Heart right ventricle (tissue), 16 donors: ENCODE measurements at regions not wholly inside any gene's neighbourhood (a gene's known extent, or its start where the extent isn't known, plus 50 kb on each side); places are given as distances from the start of the nearest gene placed in this dataset.

Experiments
- ATAC-seq, 8 donors: fragments of 200-7000 bp; cut with Tn5 transposase; one replicate each; pipeline ENCODE4 v1.9.1; 2020; ENCODE audit warnings: mild to moderate bottlenecking in 8 of 8, moderate library complexity in 8 of 8, moderate number of reproducible peaks in 1 of 8
- DNase-seq, 2 donors: peaks; one replicate each; pipeline ENCODE4 v3.0.0-alpha.2; 2020
- H3K27ac ChIP-seq, 10 donors: fragments of 200-600 bp; sonication (generic) in 2 of 10; one replicate each; pipeline versions ENCODE4 v1.5.0 to v1.8.0; 2020 to 2022; ENCODE audit warnings: mild to moderate bottlenecking in 3 of 10
- H3K27me3 ChIP-seq, 7 donors: fragments of 200-600 bp; one replicate each; pipeline ENCODE4 v1.8.0; 2021 to 2022; ENCODE audit warnings: mild to moderate bottlenecking in 2 of 7
- H3K36me3 ChIP-seq, 9 donors: fragments of 200-600 bp; sonication (generic) in 1 of 9; one replicate each; pipeline versions ENCODE4 v1.5.0 to v1.8.0; 2020 to 2022; ENCODE audit warnings: mild to moderate bottlenecking in 2 of 9
- H3K4me1 ChIP-seq, 9 donors: fragments of 200-600 bp; sonication (generic) in 1 of 9; one replicate each; pipeline versions ENCODE4 v1.5.0 to v1.8.0; 2020 to 2022; ENCODE audit warnings: mild to moderate bottlenecking in 4 of 9
- H3K4me3 ChIP-seq, 10 donors: fragments of 200-600 bp; sonication (generic) in 2 of 10; one replicate each; pipeline versions ENCODE4 v1.5.0 to v1.8.0; 2020 to 2022; ENCODE audit warnings: mild to moderate bottlenecking in 7 of 10, moderate library complexity in 2 of 10
- H3K9me3 ChIP-seq, 11 donors: fragments of 200-600 bp in 10 of 11; sonication (generic) in 2 of 11; one replicate each; pipeline versions ENCODE4 v1.5.0 to v1.8.0; 2013 to 2022; ENCODE audit warnings: mild to moderate bottlenecking in 2 of 11, control low read depth in 1 of 11, moderate library complexity in 1 of 11
- CTCF ChIP-seq, 9 donors: fragments of 200-600 bp; sonication (generic) in 2 of 9; IDR thresholded peaks; one replicate each; pipeline versions ENCODE4 v1.5.0 to v1.8.0; 2021 to 2022; ENCODE audit warnings: antibody characterized with exemption in 9 of 9, mild to moderate bottlenecking in 5 of 9, moderate library complexity in 1 of 9
- WGBS, 2 donors: extraction: QIAGEN DNeasy Blood & Tissue Kit; methylation state at CpG; one replicate each; pipeline ENCODE4 v1.1.7; 2013; ENCODE audit warnings: inconsistent platforms in 1 of 2; 5-methylcytosine and 5-hydroxymethylcytosine counted together
- intact Hi-C, 10 donors: fragments of 100-400 bp; cut with DNase I; formaldehyde crosslinking; loops; one replicate each; pipeline versions ENCODE4 v1.11.1 to v1.14.2; 2022
- donor health status: Arrhythmogenic right ventricular cardiomyopathy.
- donor health status: ischemic (EF 13 %, LVEDD 7.1; RV severe dilation, severe dysfunction).
- donor health status: healthy with polysubstance abuse.
- donor health status: DM: no; HTN: yes; CAD: no.
- donor health status: DM: no; HTN: no; CAD: no.
- donor health status: ischemic (EF 25% LVEDD 6.9; RV normal size, moderate dysfunction).
- donor health status: ischemic (EF 25% LVEDD 5.7; RV mildly dilated, moderate dysfunction).
- donor health status: healthy.
- donor health status: DM: yes; HTN: yes; CAD: no.
- donor health status: Ischemic cardiomyopathy.
- donor health status: ischemic (EF 35%, LVEDD 5.7; RV mildly dilated, moderate dysfunction).
- donor health status: nonischemic (EF 11% LVEDD 7.7; RV severe dilation, severe dysfunction).
- donor health status: DM: yes; HTN: yes; CAD: no.
- donor health status: PGD.
- donor health status: ischemic (EF 29% LVEDD 5.4; RV normal size, mild dysfunction).
- donor health status: nonischemic (EF 23%, LVEDD 6.1; RV moderate dilation, normal function).

- Histone ChIP-seq H3K9me3 (no peaks in the 10 kb centered on the region), H3K36me3 (no peaks in the 10 kb centered on the region), H3K27ac (no peak overlapping the region), H3K4me3 (no peak overlapping the region), H3K4me1 (peaks cover 0 to 45% (median 24%) of the 10 kb centered on the region in 9 donors), H3K27me3 (no peaks in the 10 kb centered on the region)
- TF ChIP-seq CTCF (IDR thresholded peaks at IDR 0.05) = no peak
- DNase-seq = no peak
- WGBS, 2 donors = 92 to 95% methylated on average over 4 of the region's 4 CpGs
- intact Hi-C loops = loop anchor here in 1 of 10 donors (10.0 kb wide), 1 partner anchor 112 kb away; the partner anchor contains the start of gene RYBP
- no peak for ATAC-seq
These were observed 515.6 kb downstream of the SHQ1 start for GRCh38 chr3:72332689-72333088.

GRCh38 chr3:72332036-72332435 is 516.2 kb downstream of the SHQ1 start:
- Histone ChIP-seq H3K27ac (no peak overlapping the region), H3K36me3 (no peaks in the 10 kb centered on the region), H3K9me3 (no peaks in the 10 kb centered on the region), H3K4me3 (no peak overlapping the region), H3K4me1 (peaks cover 0 to 42% (median 21%) of the 10 kb centered on the region in 9 donors), H3K27me3 (no peaks in the 10 kb centered on the region)
- no peak for ATAC-seq
- DNase-seq = no peak
- intact Hi-C loops = loop anchor here in 1 of 10 donors (10.0 kb wide), 1 partner anchor 113 kb away; the partner anchor contains the start of gene RYBP
- TF ChIP-seq CTCF (IDR thresholded peaks at IDR 0.05) = no peak
- 86 to 91% methylated on average over 5 of the region's 5 CpGs for WGBS, 2 donors

GRCh38 chr3:72331076-72331475 is 517.2 kb downstream of the SHQ1 start:
- Histone ChIP-seq H3K9me3 (no peaks in the 10 kb centered on the region), H3K4me1 (peaks cover 0 to 33% (median 15%) of the 10 kb centered on the region in 9 donors), H3K27ac (no peak overlapping the region), H3K4me3 (no peak overlapping the region), H3K36me3 (no peaks in the 10 kb centered on the region), H3K27me3 (no peaks in the 10 kb centered on the region)
- WGBS, 2 donors = 56 to 58% methylated on average over 6 of the region's 6 CpGs
- intact Hi-C loops = loop anchor here in 1 of 10 donors (10.0 kb wide), 1 partner anchor 114 kb away; the partner anchor contains the start of gene RYBP
- ATAC-seq = no peak
- DNase-seq = no peak
- TF ChIP-seq CTCF (IDR thresholded peaks at IDR 0.05) = no peak

GRCh38 chr3:72329354-72329753 is 518.9 kb downstream of the SHQ1 start:
- peak; percentile 29 to 87 (median 77) for ATAC-seq
- no peak for TF ChIP-seq CTCF (IDR thresholded peaks at IDR 0.05)
- peaks cover 0 to 6% (median 0%) of the 10 kb centered on the region in 11 donors for H3K9me3 ChIP-seq
- no peak overlapping the region for H3K27ac ChIP-seq
- intact Hi-C loops = no loop called here
- no peaks in the 10 kb centered on the region for H3K27me3 ChIP-seq
- 13% methylated on average over 10 of the region's 10 CpGs for WGBS, 2 donors
- peaks cover 0 to 24% (median 12%) of the 10 kb centered on the region in 9 donors for H3K4me1 ChIP-seq
- no peaks in the 10 kb centered on the region for H3K36me3 ChIP-seq
- DNase-seq = peak; percentile 33 to 47
- H3K4me3 ChIP-seq = peak overlapping the region in 1 of 10 donors; percentile 8
